ENCODE measurements at regions not wholly inside any gene's neighbourhood (a gene's known extent, or its start where the extent isn't known, plus 50 kb on each side); places are given as distances from the start of the nearest gene placed in this dataset.
"Not testable (repeated sequence)": the region's sequence is repeated elsewhere in the genome, so short reads cannot be mapped to it uniquely, and the experiment has no call there.

GRCh38 chr4:189826657-189827056 lies 114.0 kb upstream of the FRG1 start:
- Histone ChIP-seq H3K36me3 (ENCODE audit: insufficient read depth, low read length) (no peaks in the 10 kb centered on the region), H3K9ac (ENCODE audit: low read length) (no peak overlapping the region), H3K4me3 (ENCODE audit: low read depth in 1 of 2, low read length in 2 of 2) (no peak overlapping the region), H3K4me1 (ENCODE audit: insufficient read depth, low read length) (no peaks in the 10 kb centered on the region), H3K27me3 (ENCODE audit: control insufficient read depth in 1 of 2, insufficient read depth in 2 of 2, low read length in 2 of 2) (no peaks in the 10 kb centered on the region), H3K9me3 (ENCODE audit: low read length) (no peaks in the 10 kb centered on the region), H3K27ac (ENCODE audit: low read depth, low read length) (no peak overlapping the region)

GRCh38 chr4:189828081-189828697 lies 112.5 kb upstream of the FRG1 start:
- no peaks in the 10 kb centered on the region for H3K9me3 ChIP-seq (ENCODE audit: low read length)
- H3K27me3 ChIP-seq (ENCODE audit: control insufficient read depth in 1 of 2, insufficient read depth in 2 of 2, low read length in 2 of 2): no peaks in the 10 kb centered on the region
- H3K4me1 ChIP-seq (ENCODE audit: insufficient read depth, low read length): no peaks in the 10 kb centered on the region
- no peak overlapping the region for H3K9ac ChIP-seq (ENCODE audit: low read length)
- no peak overlapping the region for H3K27ac ChIP-seq (ENCODE audit: low read depth, low read length)
- H3K36me3 ChIP-seq (ENCODE audit: insufficient read depth, low read length): no peaks in the 10 kb centered on the region
- H3K4me3 ChIP-seq (ENCODE audit: low read depth in 1 of 2, low read length in 2 of 2): no peak overlapping the region

GRCh38 chr4:189832528-189832927 lies 108.1 kb upstream of the FRG1 start:
- no peaks in the 10 kb centered on the region for H3K27me3 ChIP-seq (ENCODE audit: control insufficient read depth in 1 of 2, insufficient read depth in 2 of 2, low read length in 2 of 2)
- H3K36me3 ChIP-seq (ENCODE audit: insufficient read depth, low read length): no peaks in the 10 kb centered on the region
- no peak overlapping the region for H3K27ac ChIP-seq (ENCODE audit: low read depth, low read length)
- no peaks in the 10 kb centered on the region for H3K9me3 ChIP-seq (ENCODE audit: low read length)
- no peak overlapping the region for H3K4me3 ChIP-seq (ENCODE audit: low read depth in 1 of 2, low read length in 2 of 2)
- H3K4me1 ChIP-seq (ENCODE audit: insufficient read depth, low read length): no peaks in the 10 kb centered on the region
- H3K9ac ChIP-seq (ENCODE audit: low read length): no peak overlapping the region

- Histone ChIP-seq H3K9ac (ENCODE audit: low read length) (no peak overlapping the region), H3K4me1 (ENCODE audit: insufficient read depth, low read length) (no peaks in the 10 kb centered on the region), H3K36me3 (ENCODE audit: insufficient read depth, low read length) (no peaks in the 10 kb centered on the region), H3K4me3 (ENCODE audit: low read depth in 1 of 2, low read length in 2 of 2) (no peak overlapping the region), H3K9me3 (ENCODE audit: low read length) (no peaks in the 10 kb centered on the region), H3K27ac (ENCODE audit: low read depth, low read length) (no peak overlapping the region), H3K27me3 (ENCODE audit: control insufficient read depth in 1 of 2, insufficient read depth in 2 of 2, low read length in 2 of 2) (no peaks in the 10 kb centered on the region)
Measured at GRCh38 chr4:189834616-189835015, 106.1 kb upstream of the FRG1 start.

GRCh38 chr4:189835505-189835904 lies 105.2 kb upstream of the FRG1 start:
- Histone ChIP-seq H3K4me3 (ENCODE audit: low read depth in 1 of 2, low read length in 2 of 2) (no peak overlapping the region), H3K9ac (ENCODE audit: low read length) (no peak overlapping the region), H3K36me3 (ENCODE audit: insufficient read depth, low read length) (no peaks in the 10 kb centered on the region), H3K27me3 (ENCODE audit: control insufficient read depth in 1 of 2, insufficient read depth in 2 of 2, low read length in 2 of 2) (no peaks in the 10 kb centered on the region), H3K4me1 (ENCODE audit: insufficient read depth, low read length) (no peaks in the 10 kb centered on the region), H3K27ac (ENCODE audit: low read depth, low read length) (no peak overlapping the region), H3K9me3 (ENCODE audit: low read length) (no peaks in the 10 kb centered on the region)

- Histone ChIP-seq H3K9ac (ENCODE audit: low read length) (no peak overlapping the region), H3K27ac (ENCODE audit: low read depth, low read length) (no peak overlapping the region), H3K4me3 (ENCODE audit: low read depth in 1 of 2, low read length in 2 of 2) (no peak overlapping the region), H3K9me3 (ENCODE audit: low read length) (no peaks in the 10 kb centered on the region), H3K36me3 (ENCODE audit: insufficient read depth, low read length) (no peaks in the 10 kb centered on the region), H3K4me1 (ENCODE audit: insufficient read depth, low read length) (no peaks in the 10 kb centered on the region), H3K27me3 (ENCODE audit: control insufficient read depth in 1 of 2, insufficient read depth in 2 of 2, low read length in 2 of 2) (no peaks in the 10 kb centered on the region)
Measured at GRCh38 chr4:189837471-189837870, 103.2 kb upstream of the FRG1 start.

GRCh38 chr4:189838821-189839497 lies 101.7 kb upstream of the FRG1 start:
- Histone ChIP-seq H3K9me3 (ENCODE audit: low read length) (no peaks in the 10 kb centered on the region), H3K27ac (ENCODE audit: low read depth, low read length) (no peak overlapping the region), H3K9ac (ENCODE audit: low read length) (no peak overlapping the region), H3K4me3 (ENCODE audit: low read depth in 1 of 2, low read length in 2 of 2) (no peak overlapping the region), H3K27me3 (ENCODE audit: control insufficient read depth in 1 of 2, insufficient read depth in 2 of 2, low read length in 2 of 2) (no peaks in the 10 kb centered on the region), H3K4me1 (ENCODE audit: insufficient read depth, low read length) (no peaks in the 10 kb centered on the region), H3K36me3 (ENCODE audit: insufficient read depth, low read length) (no peaks in the 10 kb centered on the region)

GRCh38 chr4:189840356-189840755 lies 100.3 kb upstream of the FRG1 start:
- H3K36me3 ChIP-seq (ENCODE audit: insufficient read depth, low read length): no peaks in the 10 kb centered on the region
- no peaks in the 10 kb centered on the region for H3K27me3 ChIP-seq (ENCODE audit: control insufficient read depth in 1 of 2, insufficient read depth in 2 of 2, low read length in 2 of 2)
- no peaks in the 10 kb centered on the region for H3K9me3 ChIP-seq (ENCODE audit: low read length)
- H3K9ac ChIP-seq (ENCODE audit: low read length): no peak overlapping the region
- no peak overlapping the region for H3K27ac ChIP-seq (ENCODE audit: low read depth, low read length)
- no peak overlapping the region for H3K4me3 ChIP-seq (ENCODE audit: low read depth in 1 of 2, low read length in 2 of 2)
- H3K4me1 ChIP-seq (ENCODE audit: insufficient read depth, low read length): no peaks in the 10 kb centered on the region

GRCh38 chr4:189843413-189844009 lies 97.2 kb upstream of the FRG1 start:
- no peaks in the 10 kb centered on the region for H3K9me3 ChIP-seq (ENCODE audit: low read length)
- no peak overlapping the region for H3K9ac ChIP-seq (ENCODE audit: low read length)
- no peaks in the 10 kb centered on the region for H3K4me1 ChIP-seq (ENCODE audit: insufficient read depth, low read length)
- H3K36me3 ChIP-seq (ENCODE audit: insufficient read depth, low read length): no peaks in the 10 kb centered on the region
- no peak overlapping the region for H3K4me3 ChIP-seq (ENCODE audit: low read depth in 1 of 2, low read length in 2 of 2)
- no peak overlapping the region for H3K27ac ChIP-seq (ENCODE audit: low read depth, low read length)
- no peaks in the 10 kb centered on the region for H3K27me3 ChIP-seq (ENCODE audit: control insufficient read depth in 1 of 2, insufficient read depth in 2 of 2, low read length in 2 of 2)

GRCh38 chr4:189845145-189845846 lies 95.4 kb upstream of the FRG1 start:
- Histone ChIP-seq H3K9ac (ENCODE audit: low read length) (no peak overlapping the region), H3K9me3 (ENCODE audit: low read length) (no peaks in the 10 kb centered on the region), H3K4me1 (ENCODE audit: insufficient read depth, low read length) (no peaks in the 10 kb centered on the region), H3K27me3 (ENCODE audit: control insufficient read depth in 1 of 2, insufficient read depth in 2 of 2, low read length in 2 of 2) (no peaks in the 10 kb centered on the region), H3K27ac (ENCODE audit: low read depth, low read length) (no peak overlapping the region), H3K4me3 (ENCODE audit: low read depth in 1 of 2, low read length in 2 of 2) (no peak overlapping the region), H3K36me3 (ENCODE audit: insufficient read depth, low read length) (no peaks in the 10 kb centered on the region)

- H3K9me3 ChIP-seq (ENCODE audit: low read length); H3K4me1 ChIP-seq (ENCODE audit: insufficient read depth, low read length); H3K27me3 ChIP-seq (ENCODE audit: control insufficient read depth in 1 of 2, insufficient read depth in 2 of 2, low read length in 2 of 2); H3K36me3 ChIP-seq (ENCODE audit: insufficient read depth, low read length); H3K27ac ChIP-seq (ENCODE audit: low read depth, low read length); H3K4me3 ChIP-seq (ENCODE audit: low read depth in 1 of 2, low read length in 2 of 2); H3K9ac ChIP-seq (ENCODE audit: low read length): not testable (repeated sequence)
Measured at GRCh38 chr4:189846094-189846493, 94.6 kb upstream of the FRG1 start.

Data from muscle layer of colon (tissue), 2 donors.